Hematopoietic multipotent progenitor cell treated with erythropoietin and hydrocortisone succinate and interleukin-3 and kit ligand, for 8 days (in vitro differentiated cells): ENCODE measurements at regions not wholly inside any gene's neighbourhood (a gene's known extent, or its start where the extent isn't known, plus 50 kb on each side); places are given as distances from the start of the nearest gene placed in this dataset.
"Not testable (repeated sequence)": the region's sequence is repeated elsewhere in the genome, so short reads cannot be mapped to it uniquely, and the experiment has no call there.

Source experiments
- DNase-seq: peaks from one replicate; pipeline ENCODE4 v3.0.0-alpha.2; 2015

DNA sequence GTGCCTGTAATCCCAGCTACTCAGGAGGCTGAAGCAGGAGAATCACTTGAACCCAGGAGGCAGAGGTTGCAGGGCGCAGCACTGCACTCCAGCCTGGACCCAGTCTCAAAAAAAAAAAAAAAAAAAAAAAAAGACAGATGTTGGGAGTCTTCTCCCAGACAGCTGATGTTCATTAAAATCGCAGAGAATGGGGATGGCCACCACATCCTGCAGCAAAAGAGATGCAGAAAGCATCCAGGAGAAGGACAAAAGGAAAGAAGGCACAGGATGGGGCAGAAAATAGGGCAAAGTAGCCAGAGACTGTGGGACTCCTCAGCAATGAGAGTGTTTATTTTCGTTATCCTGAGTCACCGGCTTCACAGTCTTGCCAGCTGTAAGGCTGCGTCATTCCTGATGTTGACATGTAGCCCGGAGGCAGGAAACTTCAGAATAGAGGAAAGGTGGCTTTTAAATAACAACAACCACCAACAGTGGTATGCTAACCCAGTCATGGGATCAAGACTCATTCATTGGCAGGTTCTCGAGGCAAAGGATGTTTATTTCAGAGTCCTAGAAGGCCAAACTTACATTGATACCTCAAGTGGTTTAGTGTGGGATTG is 149.5 kb upstream of the SVIL start:
- DNase-seq: no peak

DNA sequence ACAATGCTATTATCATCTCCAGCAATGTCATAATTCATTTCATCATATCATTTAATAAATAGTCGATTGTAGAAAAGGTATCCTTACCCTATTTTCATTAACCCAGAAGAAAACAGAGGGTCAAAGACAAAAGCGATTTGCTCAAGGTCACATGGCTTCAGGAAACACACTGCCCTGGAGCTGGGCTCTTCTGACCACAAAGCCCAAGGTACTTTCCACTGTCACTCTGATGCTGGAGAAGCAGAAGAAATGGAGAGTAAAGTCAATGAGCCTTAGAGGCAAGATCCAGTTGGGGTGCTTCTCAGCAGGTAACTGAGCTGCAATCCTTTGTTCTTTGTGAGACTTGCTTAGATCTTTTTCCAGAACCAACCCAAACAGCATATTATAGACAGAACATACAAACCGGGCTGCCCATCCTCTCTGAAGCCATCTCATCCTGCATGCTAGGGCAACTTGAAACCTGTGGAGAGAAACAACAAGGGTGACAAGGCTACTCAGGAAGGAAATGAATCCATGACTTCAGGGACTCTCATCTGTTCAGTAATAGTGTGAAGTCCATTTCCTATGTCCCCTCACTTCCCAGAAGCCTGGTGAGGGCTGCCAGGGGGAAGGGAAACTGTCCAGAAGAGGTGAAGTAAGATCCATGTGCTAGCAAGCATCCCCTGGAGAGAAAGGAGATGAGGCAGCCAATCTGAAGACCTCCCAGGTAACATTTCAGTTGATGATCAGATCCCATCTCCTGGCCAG is 148.6 kb upstream of the SVIL start:
- DNase-seq: no peak

DNA sequence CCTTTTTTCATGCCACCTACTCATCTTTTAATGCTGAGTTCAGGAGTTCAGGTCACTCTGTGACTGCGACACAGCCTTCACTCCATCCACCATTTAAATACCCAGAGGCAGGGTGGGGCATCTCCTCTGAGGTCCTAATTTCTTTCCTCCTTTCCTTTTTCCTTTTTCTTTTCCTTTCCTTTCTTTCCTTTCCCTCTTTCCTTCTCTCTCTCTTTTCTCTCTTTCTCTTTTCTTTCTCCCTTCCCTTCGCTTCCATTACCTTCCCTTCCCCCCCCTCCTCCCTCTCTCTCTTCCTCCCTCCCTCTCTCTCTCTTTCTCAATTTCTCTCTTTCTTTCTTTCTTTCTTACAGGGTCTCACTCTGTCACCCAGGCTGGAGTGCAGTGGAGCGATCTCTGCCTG is 145.9 kb upstream of the SVIL start:
- no peak for DNase-seq

- no peak for DNase-seq
These were observed 145.3 kb upstream of the SVIL start for GRCh38 chr10:29780096-29780495.

- DNase-seq: no peak
These were observed 141.5 kb upstream of the SVIL start for GRCh38 chr10:29776246-29776645.

- DNase-seq: no peak
These were observed 139.7 kb upstream of the SVIL start for GRCh38 chr10:29774475-29774874.

DNA sequence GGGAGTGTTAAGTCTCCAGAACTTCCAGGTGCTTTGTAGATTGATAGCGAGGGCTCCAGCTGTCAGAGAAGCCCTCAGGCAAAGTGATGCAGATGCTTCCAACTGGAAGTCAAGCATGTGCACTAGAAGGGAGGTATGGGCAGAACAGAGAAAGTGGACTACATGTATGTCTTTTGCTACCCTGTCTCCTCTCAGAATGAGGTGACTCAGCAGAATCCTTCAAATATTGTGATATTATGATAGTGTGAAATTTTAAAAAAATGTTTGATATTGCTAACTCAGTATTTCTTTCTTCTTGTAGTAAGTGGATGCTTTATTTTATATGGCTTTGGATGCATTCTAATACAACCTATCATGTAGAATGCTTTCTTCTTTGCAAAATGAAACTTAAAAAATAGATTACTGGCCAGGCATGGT is 138.9 kb upstream of the SVIL start:
- DNase-seq: no peak

GRCh38 chr10:29772403-29772802 is 137.6 kb upstream of the SVIL start:
- no peak for DNase-seq

- DNase-seq: no peak
These were observed 136.6 kb upstream of the SVIL start for GRCh38 chr10:29771376-29771775.

- not testable (repeated sequence) for DNase-seq
These were observed 134.5 kb upstream of the SVIL start for GRCh38 chr10:29769277-29769676.

- peak; percentile 41 for DNase-seq
These were observed 133.2 kb upstream of the SVIL start for GRCh38 chr10:29767968-29768367.

DNA sequence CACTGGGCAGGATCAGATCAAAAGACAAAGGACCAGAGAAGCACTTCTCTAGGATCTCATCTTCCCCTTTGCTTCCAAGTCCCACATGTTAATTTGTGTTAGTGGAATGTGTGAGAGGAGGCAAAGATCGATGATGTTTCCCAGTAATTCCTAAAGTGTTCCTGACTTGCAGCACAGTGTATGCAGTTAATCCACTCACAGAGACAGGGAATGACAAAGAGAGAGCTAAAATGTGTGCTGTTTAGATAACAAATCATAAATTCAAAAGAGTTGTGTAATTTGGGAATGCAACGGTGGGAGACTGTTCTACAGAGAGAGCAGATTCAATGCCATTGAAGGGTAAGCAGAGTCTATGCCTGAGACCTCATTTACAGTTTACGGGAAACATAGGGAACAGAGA is 132.0 kb upstream of the SVIL start:
- no peak for DNase-seq

DNA sequence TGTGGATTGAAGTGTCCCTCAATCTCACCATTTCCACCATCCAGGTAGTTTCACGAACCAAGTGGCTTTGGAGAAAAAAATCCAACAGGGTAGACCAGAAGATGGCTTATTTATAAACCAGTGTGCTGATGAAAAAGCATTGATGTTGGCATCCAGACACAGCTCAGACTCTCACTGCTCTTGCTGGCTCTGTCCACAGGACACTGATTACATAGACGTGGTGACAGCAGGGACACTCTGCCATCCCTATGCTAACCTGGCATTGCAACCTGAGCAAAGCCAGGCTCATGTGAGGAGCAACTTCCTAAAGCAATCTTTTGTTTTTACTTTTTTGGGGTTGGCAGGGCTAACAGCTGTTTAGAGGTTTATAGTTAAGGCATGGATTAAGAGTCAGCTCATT is 130.6 kb upstream of the SVIL start:
- no peak for DNase-seq

- DNase-seq: no peak
These were observed 128.6 kb upstream of the SVIL start for GRCh38 chr10:29763396-29763795.

GRCh38 chr10:29761916-29762315 is 127.1 kb upstream of the SVIL start:
- DNase-seq: no peak

DNA sequence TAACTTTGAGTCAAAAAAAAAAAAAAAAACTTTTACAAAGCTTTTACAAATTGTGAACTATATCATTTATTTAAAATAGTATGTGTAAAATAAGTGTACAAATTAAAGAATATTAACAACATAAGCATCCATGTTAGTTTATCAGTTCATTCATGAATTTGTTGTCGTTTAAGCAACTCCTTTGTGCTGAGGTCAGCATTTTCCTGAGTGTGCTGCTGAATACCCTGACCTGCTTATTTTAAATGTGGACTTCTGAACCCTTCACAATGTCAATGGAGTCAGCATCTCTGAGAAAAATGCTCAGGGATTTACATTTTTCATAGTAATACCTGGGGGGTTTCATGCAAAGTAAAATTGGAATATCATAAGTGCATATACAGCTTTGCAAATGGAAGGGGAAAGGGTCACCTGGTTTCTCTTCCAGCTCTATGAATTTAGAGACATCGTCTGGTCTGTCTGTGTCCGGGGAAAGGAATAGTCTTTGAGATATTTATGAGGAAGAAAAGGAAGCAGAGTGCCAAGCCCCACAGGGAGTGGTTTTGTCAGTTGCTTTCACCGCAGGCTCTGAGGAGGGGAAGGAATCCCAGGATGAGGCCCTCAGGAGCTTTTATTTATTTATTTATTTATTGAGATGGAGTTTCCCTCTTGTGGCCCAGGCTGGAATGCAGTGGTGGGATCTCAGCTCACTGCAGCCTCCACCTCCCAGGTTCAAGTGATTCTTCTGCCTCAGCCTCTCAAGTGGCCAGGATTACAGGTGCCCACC is 125.5 kb upstream of the SVIL start:
- no peak for DNase-seq

GRCh38 chr10:29757551-29758297 is 123.0 kb upstream of the SVIL start:
- DNase-seq: no peak

GRCh38 chr10:29756451-29756850 is 121.7 kb upstream of the SVIL start:
- no peak for DNase-seq

GRCh38 chr10:29753283-29753682 is 118.5 kb upstream of the SVIL start:
- DNase-seq: no peak

- no peak for DNase-seq
These were observed 116.9 kb upstream of the SVIL start for GRCh38 chr10:29751684-29752083.

DNA sequence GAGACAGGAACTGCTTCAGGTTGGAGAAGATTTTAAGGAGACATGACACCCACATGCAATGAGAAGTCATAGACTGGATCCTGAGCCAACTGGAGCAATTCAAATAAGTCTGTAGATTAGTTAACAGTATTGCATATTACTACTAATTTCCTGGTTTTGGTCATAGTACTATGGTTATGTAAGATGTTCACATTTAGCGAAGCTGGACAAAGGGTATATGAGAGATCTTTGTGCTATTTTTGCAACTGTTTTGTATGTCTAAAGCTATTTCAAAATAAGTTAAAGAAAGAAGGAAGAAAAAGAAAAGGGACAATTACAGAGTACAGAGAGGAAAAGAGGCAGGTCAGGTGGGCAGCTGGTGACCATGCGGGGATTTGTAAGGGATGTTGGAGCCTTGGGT is 116.5 kb upstream of the SVIL start:
- no peak for DNase-seq

- DNase-seq: no peak
These were observed 114.4 kb upstream of the SVIL start for GRCh38 chr10:29749150-29749549.

DNA sequence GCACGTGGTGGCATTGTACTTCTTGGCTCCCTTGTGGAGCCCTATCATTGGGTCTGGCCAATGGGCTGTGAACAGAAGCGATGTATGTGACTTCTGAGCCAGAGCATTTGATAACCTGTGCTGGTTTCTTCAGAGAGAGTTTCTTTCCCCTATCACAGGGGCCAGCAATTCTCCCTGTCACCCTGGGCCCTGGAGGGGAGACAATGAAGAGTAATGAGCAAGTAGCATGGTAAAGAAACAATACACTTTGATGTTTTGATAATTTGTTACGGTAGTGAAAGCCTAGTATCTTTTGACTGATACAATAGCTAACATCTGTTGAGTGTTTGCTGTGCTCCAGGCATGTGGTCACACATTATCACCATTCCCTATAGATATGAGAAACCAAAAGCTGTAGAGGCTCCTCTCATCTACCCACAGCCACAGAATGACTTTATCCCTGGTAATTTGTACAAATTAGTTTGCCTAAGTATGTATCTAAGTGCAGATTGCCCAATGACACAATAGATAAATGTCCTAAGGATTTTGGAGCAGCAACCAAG is 113.4 kb upstream of the SVIL start:
- DNase-seq: no peak
